ENCODE measurements at regions not wholly inside any gene's neighbourhood (a gene's known extent, or its start where the extent isn't known, plus 50 kb on each side); places are given as distances from the start of the nearest gene placed in this dataset.

- TF ChIP-seq REST (IDR thresholded peaks at IDR 0.05; ENCODE audit: insufficient read depth in 1 of 2, low read depth in 2 of 2, low read length in 2 of 2) (no peak), SIN3A (IDR thresholded peaks at IDR 0.05; ENCODE audit: borderline replicate concordance, insufficient read depth, low read length) (no peak), TAF1 (IDR thresholded peaks at IDR 0.05; ENCODE audit: borderline replicate concordance, insufficient read depth, low read length) (no peak), FOXP2 (optimal IDR thresholded peaks at IDR 0.05; ENCODE audit: borderline replicate concordance, extremely low read depth, extremely low read length, insufficient read depth) (no peak)
These were observed 141.0 kb upstream of the G2E3 start for GRCh38 chr14:30417999-30418398.

- TF ChIP-seq FOXP2 (optimal IDR thresholded peaks at IDR 0.05; ENCODE audit: borderline replicate concordance, extremely low read depth, extremely low read length, insufficient read depth) (no peak), SIN3A (IDR thresholded peaks at IDR 0.05; ENCODE audit: borderline replicate concordance, insufficient read depth, low read length) (no peak), REST (IDR thresholded peaks at IDR 0.05; ENCODE audit: insufficient read depth in 1 of 2, low read depth in 2 of 2, low read length in 2 of 2) (no peak), TAF1 (IDR thresholded peaks at IDR 0.05; ENCODE audit: borderline replicate concordance, insufficient read depth, low read length) (no peak), POLR2AphosphoS5 (IDR thresholded peaks at IDR 0.05; ENCODE audit: low read depth, low read length) (no peak)
These were observed 139.9 kb upstream of the G2E3 start for GRCh38 chr14:30419037-30419436.

- TF ChIP-seq TAF1 (IDR thresholded peaks at IDR 0.05; ENCODE audit: borderline replicate concordance, insufficient read depth, low read length) (no peak), REST (IDR thresholded peaks at IDR 0.05; ENCODE audit: insufficient read depth in 1 of 2, low read depth in 2 of 2, low read length in 2 of 2) (no peak), SIN3A (IDR thresholded peaks at IDR 0.05; ENCODE audit: borderline replicate concordance, insufficient read depth, low read length) (no peak)
These were observed 138.4 kb upstream of the G2E3 start for GRCh38 chr14:30420515-30420914.

GRCh38 chr14:30426463-30426862 is 132.5 kb upstream of the G2E3 start:
- TF ChIP-seq FOXP2 (optimal IDR thresholded peaks at IDR 0.05; ENCODE audit: borderline replicate concordance, extremely low read depth, extremely low read length, insufficient read depth) (no peak), POLR2AphosphoS5 (IDR thresholded peaks at IDR 0.05; ENCODE audit: low read depth, low read length) (no peak), TAF1 (IDR thresholded peaks at IDR 0.05; ENCODE audit: borderline replicate concordance, insufficient read depth, low read length) (no peak), REST (IDR thresholded peaks at IDR 0.05; ENCODE audit: insufficient read depth in 1 of 2, low read depth in 2 of 2, low read length in 2 of 2) (no peak), SIN3A (IDR thresholded peaks at IDR 0.05; ENCODE audit: borderline replicate concordance, insufficient read depth, low read length) (no peak)

- TF ChIP-seq FOXP2 (optimal IDR thresholded peaks at IDR 0.05; ENCODE audit: borderline replicate concordance, extremely low read depth, extremely low read length, insufficient read depth) (no peak), TAF1 (IDR thresholded peaks at IDR 0.05; ENCODE audit: borderline replicate concordance, insufficient read depth, low read length) (no peak), POLR2AphosphoS5 (IDR thresholded peaks at IDR 0.05; ENCODE audit: low read depth, low read length) (no peak), REST (IDR thresholded peaks at IDR 0.05; ENCODE audit: insufficient read depth in 1 of 2, low read depth in 2 of 2, low read length in 2 of 2) (no peak), SIN3A (IDR thresholded peaks at IDR 0.05; ENCODE audit: borderline replicate concordance, insufficient read depth, low read length) (no peak)
These were observed 131.6 kb upstream of the G2E3 start for GRCh38 chr14:30427401-30427800.
